HG02852 (cell line): ENCODE measurements at regions not wholly inside any gene's neighbourhood (a gene's known extent, or its start where the extent isn't known, plus 50 kb on each side); places are given as distances from the start of the nearest gene placed in this dataset.

Source experiments
- ATAC-seq: cut with Tn5 transposase; IDR thresholded peaks from one replicate; pipeline ENCODE4 v1.9.1; 2021; ENCODE audit warnings: mild to moderate bottlenecking, moderate library complexity; ENCODE audit not compliant: unreplicated experiment

- no peak for ATAC-seq
Measured at GRCh38 chr17:51486091-51486490, 225.7 kb downstream of the UTP18 start.

DNA sequence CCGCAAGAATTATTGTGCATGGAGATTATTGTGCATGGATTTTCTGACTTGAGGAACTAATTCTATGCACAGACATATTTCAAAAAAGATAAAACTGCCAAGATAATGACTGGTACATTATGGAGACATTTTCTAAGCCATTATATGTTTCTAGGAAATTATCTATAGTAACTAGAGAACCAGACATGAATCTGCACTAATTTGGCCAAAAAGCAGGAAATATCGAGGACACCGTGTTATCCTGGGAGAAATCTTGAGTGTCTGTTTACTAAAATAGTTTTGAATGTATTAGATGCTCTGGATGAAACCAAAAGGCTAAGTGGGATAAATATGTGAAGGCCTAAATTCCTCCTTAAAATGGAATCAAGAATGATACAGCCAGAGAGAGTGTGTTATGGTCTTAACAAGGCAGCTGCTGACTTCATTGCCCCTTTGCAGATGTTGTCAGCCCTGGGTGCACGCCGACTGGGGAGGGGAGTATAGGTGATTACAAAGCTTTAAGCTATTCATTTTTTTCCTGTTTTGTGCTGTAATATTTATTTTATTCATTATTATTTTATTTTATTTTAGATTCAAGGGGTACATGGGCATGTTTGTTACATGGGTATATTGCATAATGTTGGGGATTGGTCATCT, 226.7 kb downstream of the UTP18 start:
- ATAC-seq, result no peak

DNA sequence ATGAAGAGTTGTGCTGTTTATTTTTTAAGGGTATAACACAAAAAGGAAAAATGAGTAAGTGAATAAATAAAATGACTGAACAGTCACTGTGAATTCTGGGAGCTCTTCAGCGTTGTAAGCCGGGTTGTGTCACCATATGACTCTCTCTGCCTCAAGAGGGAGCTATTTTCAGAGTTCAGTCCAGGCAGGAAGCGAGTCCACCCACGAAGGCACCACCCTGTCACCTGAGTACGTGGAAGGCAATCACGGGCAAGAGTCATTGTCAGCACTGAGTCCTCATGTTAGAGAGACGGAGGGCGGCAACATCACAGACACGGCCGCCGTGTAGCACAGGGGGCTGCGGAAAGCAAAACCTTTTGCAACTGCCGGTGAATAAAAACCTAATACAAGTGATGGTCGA, 227.6 kb downstream of the UTP18 start:
- ATAC-seq, result no peak

GRCh38 chr17:51491416-51491815, 231.1 kb downstream of the UTP18 start:
- ATAC-seq, result no peak

DNA sequence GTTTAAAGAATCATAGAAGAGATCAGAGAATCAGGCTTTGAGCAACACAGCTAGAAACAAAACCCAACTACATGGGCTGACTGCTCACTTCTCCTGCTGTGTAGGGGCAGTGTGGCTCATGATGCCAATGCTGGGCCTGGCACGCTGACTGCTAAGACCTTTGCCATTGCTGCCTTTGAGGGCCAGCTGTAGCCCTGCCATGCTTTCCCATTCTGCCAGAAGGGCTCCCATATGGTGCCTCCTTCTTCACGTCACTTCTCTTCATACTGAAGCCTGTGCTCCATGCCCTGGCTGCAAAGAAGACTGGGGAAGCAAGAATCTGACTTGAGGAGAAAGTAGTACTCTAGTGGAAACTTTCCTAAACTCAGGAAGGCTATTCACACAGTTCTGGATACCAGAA, 232.9 kb downstream of the UTP18 start:
- no peak for ATAC-seq

DNA sequence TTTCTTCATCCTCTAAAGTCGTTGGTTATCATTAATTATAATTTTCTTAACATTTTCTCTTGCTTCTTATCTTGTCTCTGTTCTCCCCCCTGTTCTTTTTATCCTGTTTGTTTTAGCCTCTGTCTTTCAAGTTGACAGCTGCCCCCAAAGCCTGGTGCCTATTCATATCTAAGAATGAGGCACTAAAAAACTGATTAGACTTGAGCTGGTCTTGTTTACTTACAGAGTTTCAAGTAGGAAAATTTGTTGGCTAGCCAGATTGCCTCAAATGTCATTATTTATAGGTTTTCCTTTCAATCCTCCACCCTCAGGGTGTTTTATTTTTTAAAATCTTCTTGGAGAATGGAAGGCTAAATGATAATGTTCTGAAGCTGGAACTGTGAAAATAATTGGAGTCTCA, 236.0 kb downstream of the UTP18 start:
- no peak for ATAC-seq

DNA sequence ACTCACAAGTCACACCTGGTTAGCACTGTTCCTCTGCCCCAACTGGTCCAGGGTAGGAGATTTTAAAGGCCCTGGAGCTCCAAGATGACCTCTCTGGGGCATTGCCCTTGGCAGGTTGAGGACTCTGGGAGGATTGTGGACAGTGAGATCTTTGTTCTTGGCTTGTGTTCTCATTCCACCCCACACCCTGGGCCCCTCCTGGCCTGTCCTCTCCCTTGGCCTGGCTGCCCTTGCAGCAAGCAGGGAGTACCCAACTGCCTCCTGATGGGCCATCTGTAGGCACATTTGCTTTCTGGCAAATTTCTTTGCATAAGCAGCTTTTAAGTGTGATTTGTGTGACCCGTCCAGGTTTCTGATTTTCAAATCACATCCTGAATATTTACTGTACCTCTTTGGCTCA, 239.6 kb downstream of the UTP18 start:
- ATAC-seq, result no peak

DNA sequence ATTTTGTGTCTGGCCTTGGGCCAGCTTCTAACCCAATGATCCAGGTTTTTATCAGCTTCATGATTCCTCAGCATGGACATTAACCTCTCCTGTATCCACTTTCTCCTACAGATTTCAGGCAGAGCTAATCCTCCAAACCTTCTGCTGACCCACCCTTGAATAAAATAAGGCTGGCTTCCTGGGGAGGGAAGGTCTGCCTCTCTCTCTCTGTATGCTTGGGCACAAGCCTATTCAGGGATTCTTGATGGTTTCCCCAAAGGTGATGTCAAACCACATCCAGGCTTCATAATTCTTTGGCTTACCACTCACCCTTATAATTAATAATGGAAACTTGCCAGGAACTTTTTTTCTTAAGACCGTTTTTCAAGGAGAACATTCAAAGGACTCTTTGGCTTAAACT, 240.1 kb downstream of the UTP18 start:
- ATAC-seq, result no peak

- ATAC-seq, result no peak
Measured at GRCh38 chr17:51505450-51505849, 245.1 kb downstream of the UTP18 start.

GRCh38 chr17:51507444-51507843, 247.1 kb downstream of the UTP18 start:
- no peak for ATAC-seq

DNA sequence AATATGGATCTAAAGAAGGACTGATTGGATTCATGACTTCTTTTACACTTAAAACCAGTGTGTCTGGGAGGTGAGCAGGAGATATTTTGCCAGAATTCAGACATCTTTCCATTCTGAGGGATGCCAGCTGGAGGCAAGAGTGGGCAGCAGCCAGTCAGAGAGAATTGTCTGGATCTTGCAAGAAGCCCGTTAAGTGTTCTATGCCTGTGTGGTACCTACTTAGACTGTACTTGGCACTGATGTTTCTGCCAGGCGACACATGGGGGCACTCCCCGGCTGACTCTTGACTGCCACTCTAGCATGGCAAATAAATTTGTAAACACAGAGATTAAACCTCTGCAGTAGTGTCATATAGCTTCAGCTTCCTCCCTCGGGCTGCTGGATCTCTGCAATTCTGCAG, 247.7 kb downstream of the UTP18 start:
- ATAC-seq, result no peak

DNA sequence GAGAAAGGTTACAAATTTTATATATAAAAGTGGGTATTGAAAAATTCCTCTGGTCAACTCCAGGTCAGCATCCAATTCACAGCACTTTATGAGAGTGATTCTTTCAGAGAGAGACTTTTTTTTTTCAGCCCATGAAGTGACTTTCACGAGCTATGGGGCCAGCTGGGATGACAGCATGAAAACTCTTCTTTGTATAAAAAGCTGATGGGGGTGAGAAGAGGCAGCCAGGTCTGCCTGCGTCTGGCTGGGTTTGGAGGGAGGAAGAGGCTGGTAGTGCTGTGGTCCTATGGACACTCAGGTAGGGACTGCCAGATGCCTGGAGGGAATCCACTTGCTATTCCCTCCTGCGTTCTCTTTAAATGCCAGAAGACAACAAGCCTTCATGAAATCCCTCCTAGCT, 250.6 kb downstream of the UTP18 start:
- ATAC-seq, result no peak

- no peak for ATAC-seq
Measured at GRCh38 chr17:51512220-51512907, 252.0 kb downstream of the UTP18 start.

- ATAC-seq, result no peak
Measured at GRCh38 chr17:51516924-51517323, 256.6 kb downstream of the UTP18 start.

- ATAC-seq, result no peak
Measured at GRCh38 chr17:51524524-51524923, 264.2 kb downstream of the UTP18 start.

GRCh38 chr17:51526507-51526906, 266.2 kb downstream of the UTP18 start:
- ATAC-seq, result no peak

DNA sequence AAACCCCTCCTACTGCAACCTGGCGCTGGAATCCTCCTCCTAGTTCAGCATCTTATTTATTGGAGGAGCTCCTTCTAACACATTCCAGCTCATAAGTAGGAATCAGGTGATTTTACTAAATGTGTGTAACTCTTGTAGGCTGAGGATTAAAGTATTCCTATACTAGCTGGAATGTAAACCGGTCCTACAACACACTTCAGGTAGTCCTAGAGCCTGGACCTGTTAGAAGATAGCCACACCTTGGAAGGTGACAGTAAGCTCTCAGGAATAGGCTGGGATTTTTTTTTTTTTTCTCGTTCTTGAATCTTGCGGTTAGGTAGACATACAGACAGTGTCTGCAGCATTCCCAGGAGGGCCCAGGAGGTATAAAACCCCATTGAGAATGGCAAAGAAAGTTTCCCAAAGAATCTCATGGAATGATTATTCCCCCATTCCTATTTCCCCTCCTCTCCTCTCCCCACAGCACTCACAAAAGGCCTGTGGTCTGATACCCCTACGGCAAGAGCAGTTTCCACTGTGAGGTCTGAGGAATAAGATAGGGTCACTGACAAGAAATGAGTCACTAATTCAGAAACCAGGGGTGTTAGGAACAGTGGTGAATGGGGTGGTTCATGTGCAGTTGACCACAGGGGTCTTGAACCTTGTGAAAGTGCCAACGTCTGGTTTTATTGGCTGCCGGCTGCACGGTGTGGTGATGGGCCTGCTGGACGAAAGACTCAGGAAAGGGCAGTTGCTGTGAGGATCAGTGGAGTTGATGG, 267.1 kb downstream of the UTP18 start:
- ATAC-seq, result no peak

DNA sequence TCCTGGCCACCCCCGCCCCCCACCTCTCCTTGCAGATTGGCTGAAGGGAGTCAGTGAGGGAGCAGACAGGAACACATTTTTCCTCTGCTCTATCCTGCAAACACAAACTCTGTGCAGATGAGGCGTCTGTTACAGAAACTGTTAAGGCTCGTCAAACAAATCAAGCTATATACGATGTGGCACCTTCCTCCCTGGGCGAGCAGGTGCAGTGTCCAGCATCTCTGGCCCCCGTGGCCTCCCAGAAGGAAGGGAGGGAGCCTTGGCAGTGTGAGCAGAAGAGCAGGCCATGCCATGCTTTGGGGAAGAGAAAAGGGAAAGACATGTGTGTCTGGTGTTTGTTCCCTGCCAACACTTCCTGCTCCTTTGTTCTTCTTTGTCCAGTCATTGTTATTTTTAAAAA, 267.8 kb downstream of the UTP18 start:
- no peak for ATAC-seq

GRCh38 chr17:51533219-51533618, 272.9 kb downstream of the UTP18 start:
- no peak for ATAC-seq

DNA sequence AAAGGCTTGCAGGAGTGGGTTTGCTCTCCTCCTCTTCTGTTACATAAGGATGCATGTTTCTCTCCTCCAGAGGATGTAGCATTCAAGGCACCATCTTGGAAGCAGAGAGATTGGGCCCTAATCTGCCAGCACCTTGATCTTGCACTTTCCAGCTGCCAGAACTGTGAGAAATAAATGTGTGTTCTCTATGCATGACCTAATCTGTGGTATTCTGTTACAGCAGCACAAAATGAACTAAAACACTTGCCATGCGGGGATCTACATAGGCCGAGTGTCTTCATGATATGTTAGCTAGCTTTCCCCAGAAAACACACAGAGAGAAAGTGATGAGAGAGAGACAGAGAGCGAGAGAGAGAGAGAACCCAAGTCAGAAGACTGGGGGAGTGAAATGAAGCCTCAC, 273.5 kb downstream of the UTP18 start:
- no peak for ATAC-seq

DNA sequence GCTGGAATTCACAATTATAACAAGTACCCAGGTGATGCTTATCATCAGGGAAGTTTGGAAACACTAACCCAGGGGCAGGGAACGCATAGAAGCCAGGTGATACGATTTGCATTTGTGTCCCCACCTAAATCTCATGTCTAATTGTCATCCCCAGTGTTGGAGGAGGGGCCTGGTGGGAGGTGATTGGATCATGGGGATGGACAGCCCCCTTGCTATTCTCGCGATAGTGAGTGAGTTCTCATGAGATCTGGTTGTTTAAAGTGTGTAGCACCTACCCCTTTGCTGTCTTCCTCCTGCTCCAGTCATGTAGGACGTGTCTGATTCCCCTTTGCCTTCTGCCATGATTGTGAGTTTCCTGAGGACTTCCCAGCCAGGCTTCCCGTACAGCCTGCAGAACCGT, 276.3 kb downstream of the UTP18 start:
- ATAC-seq, result no peak

- no peak for ATAC-seq
Measured at GRCh38 chr17:51537996-51538550, 277.7 kb downstream of the UTP18 start.
